Kidney capillary endothelial cell (primary cell): ENCODE measurements at regions not wholly inside any gene's neighbourhood (a gene's known extent, or its start where the extent isn't known, plus 50 kb on each side); places are given as distances from the start of the nearest gene placed in this dataset.
"Not testable (repeated sequence)": the region's sequence is repeated elsewhere in the genome, so short reads cannot be mapped to it uniquely, and the experiment has no call there.

Experiments used
- DNase-seq: peaks from one replicate; pipeline ENCODE4 v3.0.0-alpha.2; 2018; ENCODE audit warnings: low spot score

DNA sequence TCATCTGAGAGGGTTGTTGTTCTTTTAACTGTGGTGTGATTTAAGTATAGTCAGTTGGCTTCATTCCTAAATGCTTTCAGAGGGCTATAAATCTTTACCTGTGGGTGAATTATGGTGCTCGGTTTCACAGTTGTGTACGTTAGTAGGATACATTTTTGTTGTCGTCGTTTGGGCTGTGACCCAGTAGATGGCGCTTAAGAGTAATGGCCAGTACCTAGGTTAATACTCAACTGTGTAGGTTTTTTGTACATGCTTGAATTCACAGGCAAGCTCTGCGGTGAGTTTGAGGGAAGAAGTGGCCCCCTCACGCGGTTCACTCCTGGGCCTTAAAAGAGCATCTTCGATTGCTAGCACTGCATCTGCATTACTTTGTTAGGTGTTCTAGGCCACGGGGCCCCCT lies 571.7 kb upstream of the TGIF2LX start:
- peak; percentile 0 for DNase-seq

- not testable (repeated sequence) for DNase-seq
Observed at GRCh38 chrX:89369904-89370303, 551.8 kb upstream of the TGIF2LX start.

DNA sequence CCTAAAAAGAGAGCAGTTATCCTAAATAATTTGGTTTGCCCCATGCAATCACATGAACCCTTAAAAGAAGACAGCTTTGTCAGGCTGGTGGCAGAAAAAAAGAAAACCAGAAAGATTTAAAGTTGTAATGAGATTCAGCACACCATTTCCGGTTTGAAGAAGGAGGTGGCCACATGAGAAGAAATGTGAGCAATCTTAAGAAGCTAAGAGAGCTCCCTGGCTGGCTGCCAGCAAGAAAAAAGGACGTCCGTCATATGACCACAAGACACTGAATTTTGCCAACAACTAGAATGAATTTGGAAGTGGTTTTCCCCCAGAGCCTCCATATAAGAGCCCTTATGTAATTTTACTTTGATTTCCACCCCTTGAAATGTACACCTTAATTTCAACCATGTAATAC lies 528.7 kb upstream of the TGIF2LX start:
- DNase-seq = not testable (repeated sequence)

DNA sequence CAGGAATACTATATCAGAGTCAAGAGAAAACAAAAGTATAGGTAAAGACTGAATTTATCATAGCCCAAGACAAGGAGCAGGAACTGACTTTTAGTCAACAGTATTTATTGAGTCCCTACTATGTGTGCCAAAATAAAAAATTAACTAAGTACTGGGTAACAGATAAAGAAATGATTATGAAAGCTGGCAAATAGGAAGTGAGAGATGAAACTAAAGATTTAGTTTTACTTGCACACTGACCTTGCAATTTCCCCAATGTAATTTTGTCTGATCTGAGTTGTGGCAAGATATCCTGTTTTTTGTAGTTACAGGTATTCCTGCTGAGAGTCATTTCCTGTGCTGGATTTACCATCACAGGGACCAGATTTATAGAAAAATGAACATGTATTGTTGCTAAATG lies 518.9 kb upstream of the TGIF2LX start:
- DNase-seq = not testable (repeated sequence)

DNA sequence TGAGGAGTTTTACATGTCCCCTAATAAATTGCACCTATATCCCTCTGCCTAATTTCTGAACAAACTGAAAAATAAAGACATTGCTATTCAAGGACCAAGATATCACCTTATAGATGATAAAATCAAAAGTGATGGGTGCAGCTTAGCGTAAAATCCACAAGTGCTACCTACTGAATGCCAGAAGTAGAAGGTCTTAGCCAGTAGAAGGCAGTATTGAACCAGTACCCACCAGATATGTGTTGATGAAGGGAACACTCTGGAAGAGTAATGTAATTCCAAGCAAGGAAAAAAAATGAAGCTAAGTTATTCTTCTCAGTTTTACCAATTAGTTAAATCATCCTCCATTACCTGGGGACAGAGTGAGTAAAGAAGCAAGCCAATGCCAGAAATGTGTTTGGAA lies 516.6 kb upstream of the TGIF2LX start:
- not testable (repeated sequence) for DNase-seq

- not testable (repeated sequence) for DNase-seq
Observed at GRCh38 chrX:89416930-89417329, 504.8 kb upstream of the TGIF2LX start.

DNA sequence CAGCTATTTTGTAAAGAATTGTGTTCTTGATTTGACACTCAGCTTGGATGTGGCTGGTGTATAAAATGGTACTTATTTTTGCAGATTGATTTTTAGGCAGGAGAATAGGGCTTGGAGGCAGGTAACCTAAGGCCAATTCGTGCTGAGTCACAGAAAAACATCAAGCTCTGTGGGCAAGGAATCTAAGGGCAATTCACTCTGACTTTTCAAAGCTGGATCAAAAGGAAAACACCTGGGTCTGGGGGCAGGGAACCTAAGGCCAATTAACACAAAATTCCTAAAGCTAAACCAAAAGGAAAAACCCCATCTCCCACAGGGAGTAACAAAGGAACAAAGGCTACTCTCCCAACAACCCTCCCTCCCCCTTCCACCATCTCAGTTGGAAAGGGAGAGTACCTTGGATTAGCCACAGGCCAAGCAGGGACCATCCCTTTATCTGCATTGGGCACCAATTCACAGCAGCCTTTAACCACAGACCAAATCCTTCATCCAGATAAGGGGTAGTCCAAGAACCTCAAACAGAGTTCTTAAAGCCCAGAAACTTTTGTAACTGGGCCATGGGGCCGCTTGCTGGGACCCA lies 489.0 kb upstream of the TGIF2LX start:
- DNase-seq = not testable (repeated sequence)
